ENCODE measurements at regions not wholly inside any gene's neighbourhood (a gene's known extent, or its start where the extent isn't known, plus 50 kb on each side); places are given as distances from the start of the nearest gene placed in this dataset.
"Not testable (repeated sequence)": the region's sequence is repeated elsewhere in the genome, so short reads cannot be mapped to it uniquely, and the experiment has no call there.

- no peak for DNase-seq
These were observed 463.4 kb upstream of the GRID2 start for GRCh38 chr4:91840359-91840758.

- no peak for DNase-seq
These were observed 457.5 kb upstream of the GRID2 start for GRCh38 chr4:91846233-91846632.

- no peak for DNase-seq
These were observed 452.3 kb upstream of the GRID2 start for GRCh38 chr4:91851456-91851855.

GRCh38 chr4:91887926-91888325, 415.8 kb upstream of the GRID2 start:
- DNase-seq, result no peak

GRCh38 chr4:91891217-91891616, 412.5 kb upstream of the GRID2 start:
- not testable (repeated sequence) for DNase-seq

- DNase-seq, result no peak
These were observed 409.8 kb upstream of the GRID2 start for GRCh38 chr4:91894006-91894405.

GRCh38 chr4:91904556-91904955, 399.2 kb upstream of the GRID2 start:
- no peak for DNase-seq

- no peak for DNase-seq
These were observed 393.8 kb upstream of the GRID2 start for GRCh38 chr4:91909963-91910362.

GRCh38 chr4:91914176-91914804, 389.5 kb upstream of the GRID2 start:
- DNase-seq, result no peak

- DNase-seq, result no peak
These were observed 387.5 kb upstream of the GRID2 start for GRCh38 chr4:91916219-91916618.

GRCh38 chr4:91924625-91925024, 379.1 kb upstream of the GRID2 start:
- DNase-seq, result no peak

- no peak for DNase-seq
These were observed 368.5 kb upstream of the GRID2 start for GRCh38 chr4:91935217-91935616.

GRCh38 chr4:91936311-91936710, 367.5 kb upstream of the GRID2 start:
- DNase-seq, result peak; percentile 88

GRCh38 chr4:91957963-91958362, 345.8 kb upstream of the GRID2 start:
- no peak for DNase-seq

GRCh38 chr4:91958596-91958995, 345.2 kb upstream of the GRID2 start:
- peak; percentile 49 for DNase-seq

GRCh38 chr4:91961504-91961903, 342.3 kb upstream of the GRID2 start:
- no peak for DNase-seq

GRCh38 chr4:91963486-91963885, 340.3 kb upstream of the GRID2 start:
- DNase-seq, result no peak

GRCh38 chr4:91965166-91965565, 338.6 kb upstream of the GRID2 start:
- DNase-seq, result no peak

GRCh38 chr4:91973479-91974153, 330.1 kb upstream of the GRID2 start:
- no peak for DNase-seq

- no peak for DNase-seq
These were observed 319.3 kb upstream of the GRID2 start for GRCh38 chr4:91984466-91984865.

- no peak for DNase-seq
These were observed 313.9 kb upstream of the GRID2 start for GRCh38 chr4:91989914-91990313.

GRCh38 chr4:91990726-91991125, 313.0 kb upstream of the GRID2 start:
- DNase-seq, result no peak

- no peak for DNase-seq
These were observed 306.7 kb upstream of the GRID2 start for GRCh38 chr4:91997045-91997444.

- no peak for DNase-seq
These were observed 290.6 kb upstream of the GRID2 start for GRCh38 chr4:92012899-92013867.

All from DMS79 treated with DMSO at 0.1 percent for 48 hours (cell line).